ENCODE measurements at regions not wholly inside any gene's neighbourhood (a gene's known extent, or its start where the extent isn't known, plus 50 kb on each side); places are given as distances from the start of the nearest gene placed in this dataset.

GRCh38 chr2:195496991-195497390 is 160.0 kb upstream of the SLC39A10 start:
- no peaks in the 10 kb centered on the region for H3K27me3 Mint-ChIP-seq
- TF ChIP-seq CTCF (IDR thresholded peaks at IDR 0.05): no peak
- DNase-seq: no peak
- no peak for ATAC-seq (ENCODE audit: low read depth)
- H3K4me3 Mint-ChIP-seq: no peak overlapping the region
- H3K36me3 Mint-ChIP-seq (ENCODE audit: low read depth): no peaks in the 10 kb centered on the region
- H3K9me3 Mint-ChIP-seq: no peaks in the 10 kb centered on the region
- CTCF ChIA-PET: interaction anchor here (1.2 to 2.9 kb wide), 4 partner anchors 14 to 168 kb away, joined by 3 to 30 read pairs (median 12); partner anchors contain the start of gene SLC39A10
- POLR2A ChIA-PET: interaction anchor here (0.7 to 5.5 kb wide), 2 partner anchors 162 to 439 kb away, joined by 5 to 65 read pairs; partner anchors contain the start of gene SLC39A10
- intact Hi-C loops (cut with micrococcal nuclease): loop anchor here (5.0 kb wide), 1 partner anchor 440 kb away; no protein-coding TSS in a partner anchor
- H3K4me1 Mint-ChIP-seq: peaks cover 18% of the 10 kb centered on the region
- no peak overlapping the region for H3K27ac Mint-ChIP-seq

GRCh38 chr2:195495966-195496365 is 161.1 kb upstream of the SLC39A10 start:
- H3K4me1 Mint-ChIP-seq: peaks cover 16% of the 10 kb centered on the region
- H3K36me3 Mint-ChIP-seq (ENCODE audit: low read depth): no peaks in the 10 kb centered on the region
- no peak for ATAC-seq (ENCODE audit: low read depth)
- H3K9me3 Mint-ChIP-seq: no peaks in the 10 kb centered on the region
- H3K27ac Mint-ChIP-seq: no peak overlapping the region
- no peaks in the 10 kb centered on the region for H3K27me3 Mint-ChIP-seq
- intact Hi-C loops (cut with micrococcal nuclease): loop anchor here (5.0 kb wide), 1 partner anchor 441 kb away; no protein-coding TSS in a partner anchor
- no peak for TF ChIP-seq CTCF (IDR thresholded peaks at IDR 0.05)
- ChIA-PET CTCF (no interaction called here), POLR2A (no interaction called here)
- no peak for DNase-seq
- H3K4me3 Mint-ChIP-seq: no peak overlapping the region

GRCh38 chr2:195495351-195495750 is 161.7 kb upstream of the SLC39A10 start:
- Mint-ChIP-seq H3K27ac (no peak overlapping the region), H3K4me1 (peaks cover 9% of the 10 kb centered on the region), H3K36me3 (ENCODE audit: low read depth) (no peaks in the 10 kb centered on the region), H3K4me3 (no peak overlapping the region), H3K27me3 (no peaks in the 10 kb centered on the region), H3K9me3 (no peaks in the 10 kb centered on the region)
- no peak for TF ChIP-seq CTCF (IDR thresholded peaks at IDR 0.05)
- intact Hi-C loops (cut with micrococcal nuclease): loop anchor here (5.0 kb wide), 1 partner anchor 442 kb away; no protein-coding TSS in a partner anchor
- POLR2A ChIA-PET: no interaction called here
- CTCF ChIA-PET: no interaction called here
- ATAC-seq (ENCODE audit: low read depth) (no peak), DNase-seq (no peak)

GRCh38 chr2:195494451-195494850 is 162.6 kb upstream of the SLC39A10 start:
- Mint-ChIP-seq H3K27me3 (no peaks in the 10 kb centered on the region), H3K4me1 (peaks cover 9% of the 10 kb centered on the region), H3K27ac (no peak overlapping the region), H3K4me3 (no peak overlapping the region), H3K9me3 (no peaks in the 10 kb centered on the region), H3K36me3 (ENCODE audit: low read depth) (no peaks in the 10 kb centered on the region)
- intact Hi-C loops (cut with micrococcal nuclease): no loop called here
- TF ChIP-seq CTCF (IDR thresholded peaks at IDR 0.05): no peak
- DNase-seq: no peak
- ChIA-PET CTCF (interaction anchor here (2.4 kb wide), 1 partner anchor 166 kb away, joined by 12 read pairs; no protein-coding TSS in a partner anchor), POLR2A (no interaction called here)
- ATAC-seq (ENCODE audit: low read depth): no peak

GRCh38 chr2:195493416-195493815 is 163.6 kb upstream of the SLC39A10 start:
- Mint-ChIP-seq H3K4me3 (no peak overlapping the region), H3K27me3 (no peaks in the 10 kb centered on the region), H3K9me3 (no peaks in the 10 kb centered on the region), H3K4me1 (peaks cover 8% of the 10 kb centered on the region), H3K27ac (no peak overlapping the region), H3K36me3 (ENCODE audit: low read depth) (no peaks in the 10 kb centered on the region)
- DNase-seq: no peak
- no peak for TF ChIP-seq CTCF (IDR thresholded peaks at IDR 0.05)
- intact Hi-C loops (cut with micrococcal nuclease): no loop called here
- ATAC-seq (ENCODE audit: low read depth): no peak
- ChIA-PET CTCF (interaction anchor here (0.7 to 2.4 kb wide), 2 partner anchors 131 to 167 kb away, joined by 3 to 12 read pairs; no protein-coding TSS in a partner anchor), POLR2A (no interaction called here)
